GM19099 (cell line): ENCODE measurements at regions not wholly inside any gene's neighbourhood (a gene's known extent, or its start where the extent isn't known, plus 50 kb on each side); places are given as distances from the start of the nearest gene placed in this dataset.

Experiments
- POLR2A ChIP-seq: IDR thresholded peaks from 3 replicates; pipeline ENCODE4 v1.6.1; 2011; ENCODE audit warnings: low read depth; ENCODE audit not compliant: insufficient read length; ENCODE audit errors: extremely low read depth

DNA sequence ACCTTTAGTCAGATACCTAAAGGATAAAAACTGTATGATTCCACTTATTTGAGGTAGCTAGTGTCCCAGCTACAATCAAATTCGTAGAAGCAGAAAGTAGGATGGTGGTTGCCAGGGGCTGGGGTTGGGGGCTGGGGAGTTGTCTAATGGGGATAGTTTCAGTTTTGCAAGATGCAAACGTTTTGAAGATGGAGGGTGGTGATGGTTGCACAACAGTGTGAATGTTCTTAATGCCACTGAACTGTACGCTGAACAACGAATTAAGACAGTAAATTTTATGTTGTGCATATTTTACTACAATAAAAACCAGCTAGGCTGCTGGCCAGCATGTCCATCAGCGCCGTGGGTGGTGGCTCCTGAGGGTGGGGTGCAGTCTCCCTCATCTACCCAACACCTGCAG is 137.8 kb downstream of the GADD45G start:
- no peak for TF ChIP-seq POLR2A

DNA sequence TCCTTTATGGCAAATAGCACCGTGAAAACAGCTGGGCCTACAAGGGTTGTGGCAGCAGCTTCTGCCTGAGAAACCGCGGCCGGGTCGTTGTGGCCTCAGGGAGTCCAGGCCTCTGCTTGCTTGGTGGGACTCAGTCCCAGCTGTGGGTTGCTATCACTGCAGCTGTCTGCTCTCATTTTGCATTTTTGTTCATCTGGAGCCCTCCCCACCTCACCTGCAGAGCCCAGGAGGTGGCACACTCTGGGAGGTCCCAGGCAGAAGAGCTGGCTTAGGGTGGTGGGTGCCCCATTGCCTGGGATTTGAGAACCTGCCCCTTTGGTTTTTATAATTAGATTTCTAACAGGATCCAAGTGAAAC is 138.4 kb downstream of the GADD45G start:
- no peak for TF ChIP-seq POLR2A

DNA sequence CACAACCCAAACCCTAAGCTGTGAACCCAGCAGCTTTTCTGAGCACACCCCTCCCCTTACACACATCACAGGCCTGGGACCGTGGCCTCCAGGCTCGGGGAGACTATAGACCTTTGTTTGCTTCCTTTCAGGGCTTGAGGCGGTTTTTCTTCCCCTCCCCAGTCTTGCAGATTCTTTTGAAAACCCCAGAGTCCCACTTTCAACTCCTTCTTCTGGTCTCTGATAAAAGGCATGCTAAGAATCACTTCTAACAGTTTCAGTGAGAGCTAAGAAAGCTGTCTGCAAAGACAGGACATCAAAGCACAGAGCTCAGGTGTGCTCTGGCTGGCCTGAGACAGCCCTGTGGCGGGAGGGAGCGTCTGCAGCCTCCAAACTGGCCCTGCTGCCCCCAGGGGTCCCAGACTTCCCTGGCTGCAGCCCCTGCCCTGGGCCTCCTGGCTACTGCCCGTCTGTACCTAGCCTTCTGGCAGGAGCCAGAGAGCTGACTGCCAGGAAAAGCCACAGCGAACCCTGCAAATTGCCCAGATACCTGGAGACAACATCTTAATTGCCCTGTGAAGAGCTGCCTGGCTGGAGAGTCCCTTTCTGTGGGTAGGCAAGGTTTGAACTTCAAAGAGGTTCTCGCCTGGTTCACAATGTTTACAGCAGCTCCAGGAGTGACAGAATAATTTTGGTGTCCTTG is 138.9 kb downstream of the GADD45G start:
- no peak for TF ChIP-seq POLR2A

DNA sequence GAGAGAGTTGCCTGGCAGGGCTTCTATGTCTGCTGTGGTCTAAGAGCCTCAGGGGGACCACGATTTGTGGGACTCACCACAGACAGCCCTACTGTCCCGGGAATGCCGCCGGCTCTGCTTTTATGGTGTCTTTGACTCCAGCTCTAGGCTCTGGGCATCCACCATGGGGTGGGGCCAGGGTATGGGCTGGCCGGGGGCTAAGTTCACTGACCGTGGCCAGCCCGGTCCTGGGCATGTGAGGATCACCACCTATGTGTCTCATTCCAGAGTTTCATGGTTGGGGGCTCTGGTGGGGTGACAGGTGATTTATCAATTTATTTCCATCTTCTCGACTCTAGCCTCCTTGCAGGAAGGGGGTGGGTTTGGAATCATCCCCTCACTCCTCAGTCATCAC is 139.4 kb downstream of the GADD45G start:
- no peak for TF ChIP-seq POLR2A

DNA sequence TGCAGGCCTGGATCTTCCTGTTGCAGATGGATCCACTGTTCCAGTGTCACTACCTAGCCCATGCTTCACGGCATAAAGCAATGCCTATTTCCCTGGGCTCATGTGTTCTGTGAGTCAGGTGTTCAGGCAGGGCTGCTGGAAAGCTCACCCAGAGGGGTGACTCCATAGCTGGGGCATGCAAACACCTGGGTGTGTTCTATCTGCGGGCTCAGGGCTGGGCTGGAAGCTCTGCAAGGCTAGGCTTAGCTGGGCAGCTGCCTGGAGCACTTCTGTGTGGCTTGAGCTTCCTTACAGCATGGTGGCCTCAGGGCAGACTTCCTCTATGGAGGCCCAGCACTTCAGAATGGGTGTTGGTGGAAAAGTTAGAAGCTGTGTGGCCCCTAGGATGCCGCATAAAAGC is 139.9 kb downstream of the GADD45G start:
- TF ChIP-seq POLR2A, result no peak

DNA sequence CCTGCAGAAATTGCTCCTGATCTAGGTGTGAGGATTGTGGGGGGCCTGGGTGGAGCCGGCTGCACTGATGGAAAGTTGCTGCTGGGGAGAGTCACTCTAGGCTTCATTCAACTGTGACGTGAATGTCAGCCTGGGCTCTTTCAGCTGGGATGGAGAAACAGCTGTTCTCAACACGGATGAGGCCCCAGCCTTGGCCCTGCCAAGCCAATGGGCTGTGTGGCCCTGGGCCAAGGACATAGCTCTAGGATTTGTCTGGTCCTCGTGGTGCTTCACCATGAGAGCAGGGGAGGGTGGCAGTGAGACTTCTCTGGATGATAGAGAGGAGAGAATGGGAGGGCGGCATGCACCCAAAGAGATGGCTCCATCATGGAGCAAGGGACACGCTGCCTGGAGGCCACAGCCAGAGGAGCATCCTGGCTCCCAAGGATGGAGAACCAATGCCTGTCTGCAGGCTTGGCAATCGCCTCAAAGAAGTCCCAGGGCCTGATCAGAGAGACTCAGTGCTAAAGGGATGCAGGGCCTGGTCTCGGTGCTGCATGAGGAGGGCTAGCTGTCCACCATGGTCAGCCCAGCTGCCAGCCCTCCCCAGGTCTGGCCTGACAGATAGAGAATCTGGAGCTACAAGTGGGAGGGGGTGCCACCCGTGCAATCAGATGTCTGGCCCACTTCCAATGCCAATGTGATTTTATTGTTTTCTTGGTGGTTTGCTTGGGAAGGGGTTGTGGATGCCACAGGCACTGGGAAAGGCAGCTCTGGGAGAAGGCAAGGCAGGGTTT is 141.0 kb downstream of the GADD45G start:
- no peak for TF ChIP-seq POLR2A

DNA sequence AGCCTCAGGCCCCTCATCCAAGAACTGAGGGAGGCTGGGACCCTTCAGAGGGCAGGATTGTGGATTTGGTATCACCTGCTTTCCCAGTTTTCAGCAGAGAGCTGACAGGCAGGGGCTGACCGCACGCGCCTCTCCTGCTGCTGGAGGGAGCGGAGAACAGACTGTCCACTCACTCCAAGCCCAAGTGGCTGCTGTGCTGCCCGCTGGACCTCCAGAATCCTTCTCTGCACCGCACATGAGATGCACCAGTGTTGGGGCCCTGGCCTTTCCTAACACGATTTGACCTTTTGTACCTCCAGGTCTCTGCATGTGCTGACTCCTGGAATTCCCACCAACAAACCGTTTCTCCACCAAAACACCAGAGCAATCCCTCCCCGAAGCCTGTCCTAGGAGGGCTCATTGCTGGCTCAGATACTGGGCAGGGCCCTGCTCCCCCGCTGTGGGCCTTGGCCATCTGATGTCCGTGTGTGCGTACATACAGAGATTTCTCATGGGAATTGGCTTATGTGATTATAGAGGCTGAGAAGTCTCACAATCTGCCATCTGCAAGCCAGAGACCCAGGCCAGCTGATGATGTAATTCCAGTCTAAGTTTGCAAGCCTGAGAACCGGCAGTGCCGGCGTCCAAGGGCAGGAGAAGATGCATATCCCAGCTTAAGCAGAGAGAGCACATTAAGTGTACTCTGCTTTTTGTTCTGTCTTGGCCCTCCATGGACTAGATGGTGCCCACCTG is 141.7 kb downstream of the GADD45G start:
- TF ChIP-seq POLR2A, result no peak

DNA sequence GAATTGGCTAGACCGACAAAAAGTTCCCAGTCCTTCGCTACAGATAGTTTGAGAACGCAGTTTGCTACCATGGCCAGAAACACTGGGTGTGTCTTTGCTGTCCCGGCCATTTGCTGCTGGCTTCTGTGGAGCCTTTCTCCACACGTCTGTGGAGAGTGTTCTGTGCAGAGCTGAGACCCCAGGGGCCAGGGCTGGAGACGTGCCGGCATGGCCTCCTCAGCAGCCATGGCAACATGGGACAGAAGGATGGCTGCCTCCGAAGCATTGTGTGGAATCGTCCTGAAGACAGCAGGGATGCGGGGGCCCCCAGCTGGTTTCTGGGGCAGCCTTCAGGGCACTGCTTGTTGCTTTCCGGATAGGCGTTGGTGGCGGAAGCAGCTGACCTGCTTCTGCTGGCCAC is 142.8 kb downstream of the GADD45G start:
- TF ChIP-seq POLR2A, result no peak

DNA sequence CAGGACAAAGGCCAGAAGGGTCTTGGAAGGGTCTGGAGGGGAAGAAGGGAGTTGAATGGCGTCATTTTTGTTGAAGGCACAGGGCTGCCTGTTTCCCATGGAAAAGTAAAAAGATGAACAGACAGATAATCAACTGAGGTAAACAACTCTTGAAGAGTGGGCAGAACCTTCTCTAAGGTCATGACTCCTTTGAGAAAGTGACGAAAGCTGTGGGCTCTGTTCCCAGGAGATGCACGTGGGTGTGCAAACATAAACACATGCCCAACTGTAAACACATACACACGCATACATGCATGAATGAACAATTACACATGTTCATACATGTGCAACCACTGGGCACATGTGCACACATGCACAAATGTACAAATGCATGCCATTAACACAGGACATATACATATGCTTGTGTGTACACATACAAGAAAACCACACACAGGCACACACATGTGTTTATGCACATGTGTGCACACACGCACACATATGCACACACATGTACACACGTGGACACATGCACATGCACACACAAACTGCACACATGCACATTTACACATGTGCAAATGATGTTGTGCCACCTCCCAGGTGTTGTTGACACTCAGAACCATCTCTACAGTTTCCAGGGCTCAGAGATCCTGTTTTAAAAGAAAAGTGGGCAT is 143.3 kb downstream of the GADD45G start:
- TF ChIP-seq POLR2A, result no peak

DNA sequence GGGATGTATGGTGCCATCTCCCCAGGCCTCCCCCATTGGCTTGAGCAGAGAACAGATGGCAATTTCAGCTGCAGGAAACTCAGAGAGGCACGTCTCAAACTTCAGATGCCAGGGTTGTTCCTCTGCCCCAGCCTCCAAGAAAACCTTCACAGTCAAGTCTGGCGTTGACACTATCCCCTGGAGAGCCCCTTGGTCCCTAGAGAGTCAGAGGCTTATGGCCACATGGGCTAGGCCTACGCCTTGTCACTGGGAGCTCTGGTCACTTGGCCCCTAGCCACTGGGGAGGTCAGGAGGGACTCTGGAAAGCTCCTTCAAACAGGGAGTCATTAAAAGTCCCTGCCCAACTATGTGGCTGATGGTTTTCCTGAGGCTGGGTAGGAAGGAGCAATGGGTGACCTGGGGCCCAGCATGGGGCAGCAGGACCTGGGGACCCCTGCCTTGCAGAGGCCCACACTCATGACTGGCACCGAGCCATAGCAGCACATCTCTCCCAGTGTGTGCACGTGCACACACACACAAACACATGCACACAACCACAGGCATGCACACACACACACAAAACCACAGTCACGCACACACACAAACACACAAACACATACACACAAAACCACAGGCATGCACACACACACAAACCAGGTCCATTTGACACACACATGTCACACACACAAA is 144.2 kb downstream of the GADD45G start:
- no peak for TF ChIP-seq POLR2A

DNA sequence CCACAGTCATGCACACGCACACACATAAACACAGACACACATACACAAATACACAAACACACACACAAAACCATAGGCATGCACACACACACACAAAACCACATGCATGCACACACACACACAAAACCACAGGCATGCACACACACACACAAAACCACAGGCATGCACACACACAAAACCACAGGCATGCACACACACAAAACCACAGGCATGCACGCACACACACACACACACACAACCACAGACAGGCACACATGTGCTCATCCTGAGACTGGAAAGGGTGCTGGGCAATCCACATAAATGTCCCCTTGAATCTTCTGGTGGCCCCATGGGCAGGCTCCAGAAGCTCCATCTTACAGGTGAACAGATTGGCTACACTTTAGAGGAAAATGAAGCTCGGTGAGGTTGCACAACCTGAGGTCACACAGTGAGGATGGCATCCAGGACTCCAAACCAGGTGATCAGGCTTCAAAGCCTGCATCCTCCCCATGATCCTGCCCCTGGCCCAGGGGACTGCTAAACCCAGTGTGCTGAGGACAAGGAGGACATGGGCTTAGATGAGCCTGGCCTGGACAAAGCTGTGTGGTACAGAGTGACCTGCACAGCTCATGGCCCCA is 144.8 kb downstream of the GADD45G start:
- TF ChIP-seq POLR2A, result no peak

DNA sequence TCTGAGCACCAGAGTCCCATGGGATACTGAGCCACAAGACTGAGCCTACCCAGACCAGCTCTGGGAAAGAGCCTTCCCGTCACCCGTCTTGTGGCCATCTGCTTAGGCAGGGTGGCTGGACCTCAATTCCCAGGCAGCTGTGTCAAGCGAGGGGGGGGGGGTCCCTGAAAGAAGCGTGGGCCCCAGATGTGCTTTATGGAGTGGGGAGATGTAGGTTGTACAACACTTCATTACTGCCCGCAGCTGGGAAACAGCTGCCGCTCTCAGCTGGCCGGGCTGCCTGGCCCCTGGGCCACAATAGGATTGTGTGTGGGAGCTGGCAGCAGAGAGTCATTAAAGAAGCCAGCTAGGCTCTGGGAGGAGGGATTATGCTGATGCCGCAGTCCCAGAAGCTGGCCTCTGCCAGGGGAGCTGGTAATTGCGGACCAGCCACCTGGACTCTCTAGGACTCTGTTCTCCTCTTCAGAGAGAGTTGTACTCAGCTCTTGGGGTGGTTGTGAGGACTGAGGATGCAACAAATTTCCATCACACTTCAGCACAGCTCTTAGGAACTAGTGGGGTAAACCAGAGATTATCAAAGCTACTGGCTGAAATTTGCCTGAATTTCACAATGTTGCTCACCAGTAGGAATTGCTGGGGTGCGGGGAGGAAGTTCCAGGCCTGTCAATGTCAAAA is 145.4 kb downstream of the GADD45G start:
- TF ChIP-seq POLR2A, result no peak

DNA sequence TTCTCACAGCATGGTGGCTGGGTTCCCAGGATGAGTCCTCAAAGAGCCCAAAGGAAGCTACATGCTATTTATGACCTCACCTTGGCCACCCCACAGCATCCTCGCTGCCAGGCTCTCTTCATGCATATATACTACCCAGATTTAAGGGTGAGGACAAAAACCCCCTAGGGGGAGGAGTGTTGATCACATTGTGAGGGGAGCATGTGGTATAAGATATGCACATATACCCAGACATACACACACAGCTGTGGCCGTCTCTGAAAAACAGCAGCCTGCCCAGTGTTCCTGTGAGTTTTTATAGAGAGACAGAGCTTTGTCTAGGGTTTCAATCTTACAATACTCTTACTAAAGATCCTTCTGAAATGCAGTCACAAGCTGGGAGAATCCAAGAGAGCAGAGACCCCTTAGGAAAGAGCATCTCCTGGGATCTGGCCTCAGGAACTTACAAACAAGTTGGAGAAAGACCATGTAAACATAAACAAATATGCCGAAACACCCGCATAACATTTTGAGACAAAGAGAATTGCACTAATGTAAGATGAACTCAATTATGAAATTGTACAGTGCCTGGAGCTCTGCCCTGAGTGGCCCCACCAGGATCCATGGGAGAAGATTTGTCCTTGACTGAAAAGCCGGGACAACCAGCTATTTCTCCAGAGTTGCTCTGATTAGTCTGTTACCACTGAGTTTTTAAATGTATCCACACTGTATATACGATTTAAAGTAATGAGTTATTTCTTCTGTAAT is 146.4 kb downstream of the GADD45G start:
- TF ChIP-seq POLR2A, result no peak

DNA sequence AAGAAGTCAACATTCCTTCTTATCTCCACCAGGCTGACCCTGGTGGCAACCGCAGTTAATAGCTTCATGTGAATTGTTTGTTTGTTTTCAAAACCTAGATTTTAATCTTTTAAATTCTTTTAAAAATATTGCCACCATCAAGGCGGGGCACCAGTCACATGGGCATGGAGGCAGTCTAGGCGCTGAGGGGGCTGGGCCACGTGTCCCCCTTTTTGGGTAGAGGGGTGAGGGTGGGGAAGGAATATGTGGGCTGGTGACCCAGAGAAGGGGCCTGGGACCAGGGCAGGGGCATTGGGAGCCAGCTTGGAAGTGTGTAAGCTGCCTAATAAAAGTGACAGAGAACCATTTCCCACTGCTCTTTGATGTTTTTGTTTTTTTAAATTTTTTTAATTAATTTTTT is 147.3 kb downstream of the GADD45G start:
- no peak for TF ChIP-seq POLR2A

DNA sequence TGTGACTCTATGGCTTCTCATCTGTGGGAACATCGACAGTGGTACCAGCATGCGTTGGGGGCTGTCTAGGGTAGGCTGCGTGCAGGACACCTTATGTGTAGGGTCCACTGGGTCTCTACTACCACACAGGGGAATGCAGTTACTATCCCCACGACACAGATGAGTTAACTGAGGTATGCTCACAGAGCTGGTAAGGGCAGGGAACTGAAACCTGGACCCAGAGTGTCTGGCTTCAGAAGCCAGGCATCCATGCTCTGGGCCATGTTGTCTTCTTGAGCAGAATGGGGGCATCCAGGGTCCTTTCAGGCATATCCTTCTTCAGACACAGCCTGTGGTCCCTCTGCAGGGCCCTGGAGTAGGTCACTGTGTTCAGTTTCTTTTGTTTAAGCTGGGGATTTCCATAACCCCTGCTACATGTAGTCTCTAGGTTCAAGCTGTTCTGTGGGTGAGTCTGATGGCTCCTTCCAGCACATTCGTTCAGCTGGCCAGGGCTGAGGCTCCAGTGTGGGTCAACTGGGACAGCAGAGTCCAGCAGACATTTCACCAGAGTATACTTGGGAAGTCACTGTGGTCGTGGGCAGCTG is 148.8 kb downstream of the GADD45G start:
- TF ChIP-seq POLR2A, result no peak
